GM12878 (cell line): ENCODE measurements at regions not wholly inside any gene's neighbourhood (a gene's known extent, or its start where the extent isn't known, plus 50 kb on each side); places are given as distances from the start of the nearest gene placed in this dataset.

ENCODE experiments used
- ATAC-seq: fragments of 200-7000 bp; cut with Tn5 transposase; 3 replicates; pipeline ENCODE4 v1.9.1; 2020; ENCODE audit warnings: mild to moderate bottlenecking, moderate library complexity
- BruUV-seq: library from RNA; stranded (reverse); fragments of 400-500 nt; replicated peaks from 2 replicates; lab custom pipeline; 2021; lab: Mats Ljungman, UMichigan
- CTCF ChIA-PET: fragments of 300-600 bp; sonication (Branson Sonifier 250); formaldehyde crosslinking; extraction: SDS; loops from one replicate; lab custom pipeline; 2021; ENCODE audit warnings: inconsistent platforms; lab: Yijun Ruan, JAX
- POLR2A ChIA-PET: fragments of 350-600 bp; formaldehyde crosslinking; extraction: SDS; loops from one replicate; lab custom pipeline; 2021; ENCODE audit warnings: inconsistent platforms; lab: Charles Lee
- RAD21 ChIA-PET: fragments of 300-600 bp; sonication (Branson Sonifier 250); formaldehyde crosslinking; loops from one replicate; lab custom pipeline; 2023; ENCODE audit warnings: antibody characterized with exemption; ENCODE audit not compliant: unreplicated experiment; lab: Charles Lee
- SMC1A ChIA-PET: fragments of 300-600 bp; sonication (Branson Sonifier 250); formaldehyde crosslinking; loops from one replicate; lab custom pipeline; 2023; ENCODE audit not compliant: unreplicated experiment, uncharacterized antibody; lab: Charles Lee
- DNase-seq: peaks from one replicate; pipeline ENCODE4 v3.0.0-alpha.2; 2011; ENCODE audit warnings: low read depth, low spot score
- FAIRE-seq: peaks from 3 replicates; lab custom pipeline; 2011; peaks lifted over from hg19 to GRCh38; lab: Jason Lieb, UNC
- H2AFZ ChIP-seq: 2 replicates; pipeline ENCODE4 v1.6.0; 2011; ENCODE audit warnings: low read depth, low read length, control low read depth; ENCODE audit not compliant: control insufficient read depth
- H3K27ac ChIP-seq: 2 replicates; pipeline ENCODE4 v1.5.1; 2011; ENCODE audit warnings: control low read depth; ENCODE audit not compliant: control insufficient read depth, insufficient read depth
- H3K27me3 ChIP-seq, 2 experiments: replicated peaks in 1 of 2; 2 replicates each; pipeline versions ENCODE4 v1.6.0 to v1.6.1; 2011; ENCODE audit warnings: low read length in 1 of 2; ENCODE audit not compliant: control insufficient read depth in 2 of 2, insufficient read depth in 2 of 2
- H3K36me3 ChIP-seq, 2 experiments: 2 replicates each; pipeline ENCODE4 v1.5.1; 2011; ENCODE audit warnings: low read length in 1 of 2; ENCODE audit not compliant: control insufficient read depth in 2 of 2, insufficient read depth in 2 of 2
- H3K4me1 ChIP-seq: 2 replicates; pipeline ENCODE4 v1.6.1; 2011; ENCODE audit warnings: mild to moderate bottlenecking, low read length, moderate library complexity, mixed read lengths; ENCODE audit not compliant: control insufficient read depth, insufficient read depth
- H3K4me2 ChIP-seq: 2 replicates; pipeline ENCODE4 v1.6.0; 2011; ENCODE audit warnings: control low read depth; ENCODE audit not compliant: control insufficient read depth, insufficient read depth
- H3K4me3 ChIP-seq: fragments of 200-600 bp; sonication (generic); 2 replicates; pipeline ENCODE4 v1.5.1; 2016
- H3K79me2 ChIP-seq: 2 replicates; pipeline ENCODE4 v1.6.0; 2011; ENCODE audit warnings: low read length; ENCODE audit not compliant: control insufficient read depth, insufficient read depth
- H3K9ac ChIP-seq: 2 replicates; pipeline ENCODE4 v1.8.0; 2011; ENCODE audit warnings: low read length, control low read depth, mixed read lengths; ENCODE audit not compliant: control insufficient read depth, insufficient read depth
- H3K9me3 ChIP-seq: replicated peaks from 3 replicates; pipeline ENCODE4 v1.5.1; 2011; ENCODE audit warnings: mild to moderate bottlenecking, low read length; ENCODE audit not compliant: control insufficient read depth, insufficient read depth
- H4K20me1 ChIP-seq: 2 replicates; pipeline ENCODE4 v1.6.0; 2011; ENCODE audit not compliant: control insufficient read depth, insufficient read depth
- CHD1 ChIP-seq: IDR thresholded peaks from 2 replicates; pipeline ENCODE4 v1.6.1; 2012; ENCODE audit warnings: low read depth, low read length, improper control_type of control experiment
- MTA2 ChIP-seq: fragments of 450-650 bp; IDR thresholded peaks from 2 replicates; pipeline ENCODE4 v1.6.1; 2016; ENCODE audit warnings: low read depth, mild to moderate bottlenecking, moderate library complexity
- RB1 ChIP-seq: fragments of 450-650 bp; formaldehyde crosslinking; IDR thresholded peaks from 2 replicates; pipeline ENCODE4 v1.6.1; 2017; ENCODE audit warnings: mild to moderate bottlenecking, borderline replicate concordance
- RELA ChIP-seq: fragments of 450-650 bp; IDR thresholded peaks from 2 replicates; pipeline ENCODE4 v1.8.0; 2014; ENCODE audit warnings: borderline replicate concordance; ENCODE audit not compliant: partially characterized antibody
- SMC3 ChIP-seq: IDR thresholded peaks from 2 replicates; pipeline ENCODE4 v1.6.1; 2011; ENCODE audit warnings: low read length, improper control_type of control experiment, borderline replicate concordance
- TCF3 ChIP-seq: IDR thresholded peaks from 2 replicates; pipeline ENCODE4 v1.6.1; 2012; ENCODE audit warnings: low read depth, mild to moderate bottlenecking, low read length, borderline replicate concordance; ENCODE audit not compliant: insufficient read depth
- WRNIP1 ChIP-seq: IDR thresholded peaks from 2 replicates; pipeline ENCODE4 v1.6.1; 2011; ENCODE audit warnings: low read depth, low read length, improper control_type of control experiment, borderline replicate concordance
- ZNF207 ChIP-seq: fragments of 450-650 bp; IDR thresholded peaks from 2 replicates; pipeline ENCODE4 v1.6.1; 2014; ENCODE audit warnings: antibody characterized with exemption, mild to moderate bottlenecking, borderline replicate concordance
- WGBS: methylation state at CpG from one replicate; pipeline ENCODE4 v1.1.6; 2016; ENCODE audit warnings: low lambda C conversion rate; ENCODE audit not compliant: insufficient replicate concordance, insufficient coverage; ENCODE audit errors: missing lambda C conversion rate; 5-methylcytosine and 5-hydroxymethylcytosine counted together
- in situ Hi-C: fragments of 300-500 bp; cut with MboI; formaldehyde crosslinking; loops from 9 replicates; pipeline ENCODE4 v1.14.3; 2018; ENCODE audit warnings: mixed read lengths
- intact Hi-C: fragments of 100-400 bp; cut with micrococcal nuclease; formaldehyde crosslinking; loops from one replicate; pipeline ENCODE4 v1.14.2; 2022; ENCODE audit not compliant: unreplicated experiment
- TF ChIP-seq, protein P1 (sequence below): IDR thresholded peaks from 2 replicates; pipeline ENCODE4 v1.6.1; 2012; ENCODE audit warnings: low read length, inconsistent platforms
- TF ChIP-seq, protein P2 (sequence below): fragments of 450-650 bp; IDR thresholded peaks from 2 replicates; pipeline ENCODE4 v1.6.1; 2017; ENCODE audit warnings: mild to moderate bottlenecking, moderate library complexity
- TF ChIP-seq, protein P3 (sequence below): fragments of 450-650 bp; IDR thresholded peaks from 2 replicates; pipeline ENCODE4 v1.6.1; 2014; ENCODE audit warnings: mild to moderate bottlenecking
- TF ChIP-seq, protein P4 (sequence below): IDR thresholded peaks from 2 replicates; pipeline ENCODE4 v1.6.1; 2011; ENCODE audit warnings: borderline replicate concordance, low read depth, mild to moderate bottlenecking, moderate library complexity, low read length; ENCODE audit not compliant: insufficient read depth, poor library complexity, severe bottlenecking

GRCh38 chr5:2565147-2565546 is 186.3 kb downstream of the IRX2 start (continued):
- TF ChIP-seq MTA2 (no peak), ZNF207 (no peak)
- TF ChIP-seq, protein P1, sequence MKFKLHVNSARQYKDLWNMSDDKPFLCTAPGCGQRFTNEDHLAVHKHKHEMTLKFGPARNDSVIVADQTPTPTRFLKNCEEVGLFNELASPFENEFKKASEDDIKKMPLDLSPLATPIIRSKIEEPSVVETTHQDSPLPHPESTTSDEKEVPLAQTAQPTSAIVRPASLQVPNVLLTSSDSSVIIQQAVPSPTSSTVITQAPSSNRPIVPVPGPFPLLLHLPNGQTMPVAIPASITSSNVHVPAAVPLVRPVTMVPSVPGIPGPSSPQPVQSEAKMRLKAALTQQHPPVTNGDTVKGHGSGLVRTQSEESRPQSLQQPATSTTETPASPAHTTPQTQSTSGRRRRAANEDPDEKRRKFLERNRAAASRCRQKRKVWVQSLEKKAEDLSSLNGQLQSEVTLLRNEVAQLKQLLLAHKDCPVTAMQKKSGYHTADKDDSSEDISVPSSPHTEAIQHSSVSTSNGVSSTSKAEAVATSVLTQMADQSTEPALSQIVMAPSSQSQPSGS = no peak

DNA sequence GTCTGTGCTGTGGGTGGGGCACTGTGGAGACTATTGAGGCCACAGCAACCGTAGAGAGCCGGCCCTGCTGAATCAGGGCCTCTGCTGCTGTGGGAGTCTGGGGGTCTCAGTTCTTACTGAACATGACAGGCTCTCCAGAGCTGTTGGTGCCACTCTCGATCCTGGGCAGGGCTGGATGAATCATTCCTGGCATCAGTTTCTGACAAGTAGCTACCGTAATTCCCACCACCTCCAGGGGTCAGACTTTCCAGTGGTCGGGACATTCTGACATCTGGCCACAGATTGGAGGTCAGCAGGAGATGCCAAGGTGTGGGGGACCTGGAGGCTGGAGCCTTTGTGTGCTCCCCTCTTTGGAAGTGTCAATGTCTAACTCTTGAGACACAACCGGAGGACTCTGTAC is 188.4 kb downstream of the IRX2 start:
- intact Hi-C loops (no loop called here), in situ Hi-C loops (no loop called here)
- RAD21 ChIA-PET = no interaction called here
- no peak overlapping the region for H3K9ac ChIP-seq
- H3K4me1 ChIP-seq = no peaks in the 10 kb centered on the region
- H3K9me3 ChIP-seq = no peaks in the 10 kb centered on the region; the same call in 2 of the 3 replicates
- H3K36me3 ChIP-seq = no peaks in the 10 kb centered on the region
- no peaks in the 10 kb centered on the region for H3K27me3 ChIP-seq
- H3K27ac ChIP-seq = no peak overlapping the region
- WGBS = 17% methylated on average over 6 of the region's 6 CpGs
- H3K4me2 ChIP-seq = no peak overlapping the region
- H4K20me1 ChIP-seq = no peaks in the 10 kb centered on the region
- FAIRE-seq (no peak), DNase-seq (no peak), ATAC-seq (no peak)
- POLR2A ChIA-PET = no interaction called here
- H3K79me2 ChIP-seq = no peaks in the 10 kb centered on the region
- H3K4me3 ChIP-seq = no peak overlapping the region
- BruUV-seq = no TSS peak
- CTCF ChIA-PET = no interaction called here
- SMC1A ChIA-PET = no interaction called here
- no peak overlapping the region for H2AFZ ChIP-seq
- TF ChIP-seq CHD1 (no peak), RELA (no peak), MTA2 (no peak), WRNIP1 (no peak), SMC3 (no peak), RB1 (no peak), TCF3 (no peak)
- TF ChIP-seq, protein P2, sequence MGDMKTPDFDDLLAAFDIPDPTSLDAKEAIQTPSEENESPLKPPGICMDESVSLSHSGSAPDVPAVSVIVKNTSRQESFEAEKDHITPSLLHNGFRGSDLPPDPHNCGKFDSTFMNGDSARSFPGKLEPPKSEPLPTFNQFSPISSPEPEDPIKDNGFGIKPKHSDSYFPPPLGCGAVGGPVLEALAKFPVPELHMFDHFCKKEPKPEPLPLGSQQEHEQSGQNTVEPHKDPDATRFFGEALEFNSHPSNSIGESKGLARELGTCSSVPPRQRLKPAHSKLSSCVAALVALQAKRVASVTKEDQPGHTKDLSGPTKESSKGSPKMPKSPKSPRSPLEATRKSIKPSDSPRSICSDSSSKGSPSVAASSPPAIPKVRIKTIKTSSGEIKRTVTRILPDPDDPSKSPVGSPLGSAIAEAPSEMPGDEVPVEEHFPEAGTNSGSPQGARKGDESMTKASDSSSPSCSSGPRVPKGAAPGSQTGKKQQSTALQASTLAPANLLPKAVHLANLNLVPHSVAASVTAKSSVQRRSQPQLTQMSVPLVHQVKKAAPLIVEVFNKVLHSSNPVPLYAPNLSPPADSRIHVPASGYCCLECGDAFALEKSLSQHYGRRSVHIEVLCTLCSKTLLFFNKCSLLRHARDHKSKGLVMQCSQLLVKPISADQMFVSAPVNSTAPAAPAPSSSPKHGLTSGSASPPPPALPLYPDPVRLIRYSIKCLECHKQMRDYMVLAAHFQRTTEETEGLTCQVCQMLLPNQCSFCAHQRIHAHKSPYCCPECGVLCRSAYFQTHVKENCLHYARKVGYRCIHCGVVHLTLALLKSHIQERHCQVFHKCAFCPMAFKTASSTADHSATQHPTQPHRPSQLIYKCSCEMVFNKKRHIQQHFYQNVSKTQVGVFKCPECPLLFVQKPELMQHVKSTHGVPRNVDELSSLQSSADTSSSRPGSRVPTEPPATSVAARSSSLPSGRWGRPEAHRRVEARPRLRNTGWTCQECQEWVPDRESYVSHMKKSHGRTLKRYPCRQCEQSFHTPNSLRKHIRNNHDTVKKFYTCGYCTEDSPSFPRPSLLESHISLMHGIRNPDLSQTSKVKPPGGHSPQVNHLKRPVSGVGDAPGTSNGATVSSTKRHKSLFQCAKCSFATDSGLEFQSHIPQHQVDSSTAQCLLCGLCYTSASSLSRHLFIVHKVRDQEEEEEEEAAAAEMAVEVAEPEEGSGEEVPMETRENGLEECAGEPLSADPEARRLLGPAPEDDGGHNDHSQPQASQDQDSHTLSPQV = no peak
- TF ChIP-seq, protein P1 = no peak
- TF ChIP-seq, protein P3, sequence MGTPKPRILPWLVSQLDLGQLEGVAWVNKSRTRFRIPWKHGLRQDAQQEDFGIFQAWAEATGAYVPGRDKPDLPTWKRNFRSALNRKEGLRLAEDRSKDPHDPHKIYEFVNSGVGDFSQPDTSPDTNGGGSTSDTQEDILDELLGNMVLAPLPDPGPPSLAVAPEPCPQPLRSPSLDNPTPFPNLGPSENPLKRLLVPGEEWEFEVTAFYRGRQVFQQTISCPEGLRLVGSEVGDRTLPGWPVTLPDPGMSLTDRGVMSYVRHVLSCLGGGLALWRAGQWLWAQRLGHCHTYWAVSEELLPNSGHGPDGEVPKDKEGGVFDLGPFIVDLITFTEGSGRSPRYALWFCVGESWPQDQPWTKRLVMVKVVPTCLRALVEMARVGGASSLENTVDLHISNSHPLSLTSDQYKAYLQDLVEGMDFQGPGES = no peak
- TF ChIP-seq, protein P4, sequence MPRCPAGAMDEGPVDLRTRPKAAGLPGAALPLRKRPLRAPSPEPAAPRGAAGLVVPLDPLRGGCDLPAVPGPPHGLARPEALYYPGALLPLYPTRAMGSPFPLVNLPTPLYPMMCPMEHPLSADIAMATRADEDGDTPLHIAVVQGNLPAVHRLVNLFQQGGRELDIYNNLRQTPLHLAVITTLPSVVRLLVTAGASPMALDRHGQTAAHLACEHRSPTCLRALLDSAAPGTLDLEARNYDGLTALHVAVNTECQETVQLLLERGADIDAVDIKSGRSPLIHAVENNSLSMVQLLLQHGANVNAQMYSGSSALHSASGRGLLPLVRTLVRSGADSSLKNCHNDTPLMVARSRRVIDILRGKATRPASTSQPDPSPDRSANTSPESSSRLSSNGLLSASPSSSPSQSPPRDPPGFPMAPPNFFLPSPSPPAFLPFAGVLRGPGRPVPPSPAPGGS = no peak
